HG03565 (cell line): ENCODE measurements at regions not wholly inside any gene's neighbourhood (a gene's known extent, or its start where the extent isn't known, plus 50 kb on each side); places are given as distances from the start of the nearest gene placed in this dataset.
"Not testable (repeated sequence)": the region's sequence is repeated elsewhere in the genome, so short reads cannot be mapped to it uniquely, and the experiment has no call there.

ENCODE experiments used
- ATAC-seq: cut with Tn5 transposase; IDR thresholded peaks from one replicate; pipeline ENCODE4 v1.9.1; 2021; ENCODE audit warnings: mild to moderate bottlenecking, moderate library complexity; ENCODE audit not compliant: unreplicated experiment

- peak; percentile 60 for ATAC-seq
Measured at GRCh38 chr10:21368022-21368582, 157.4 kb downstream of the SKIDA1 start.

GRCh38 chr10:21366108-21366507, 159.4 kb downstream of the SKIDA1 start:
- not testable (repeated sequence) for ATAC-seq

- ATAC-seq = no peak
Measured at GRCh38 chr10:21364196-21365114, 161.0 kb downstream of the SKIDA1 start.

- ATAC-seq = no peak
Measured at GRCh38 chr10:21363731-21364104, 161.8 kb downstream of the SKIDA1 start.

GRCh38 chr10:21363092-21363730, 162.3 kb downstream of the SKIDA1 start:
- no peak for ATAC-seq

GRCh38 chr10:21359202-21359601, 166.3 kb downstream of the SKIDA1 start:
- ATAC-seq = no peak

GRCh38 chr10:21355591-21356011, 169.9 kb downstream of the SKIDA1 start:
- no peak for ATAC-seq

GRCh38 chr10:21352886-21353285, 172.6 kb downstream of the SKIDA1 start:
- no peak for ATAC-seq

- not testable (repeated sequence) for ATAC-seq
Measured at GRCh38 chr10:21351594-21351993, 173.9 kb downstream of the SKIDA1 start.

GRCh38 chr10:21349912-21350286, 175.6 kb downstream of the SKIDA1 start:
- no peak for ATAC-seq

- no peak for ATAC-seq
Measured at GRCh38 chr10:21347785-21348170, 177.7 kb downstream of the SKIDA1 start.

- no peak for ATAC-seq
Measured at GRCh38 chr10:21347043-21347784, 178.3 kb downstream of the SKIDA1 start.

GRCh38 chr10:21343087-21343486, 182.4 kb downstream of the SKIDA1 start:
- no peak for ATAC-seq

- ATAC-seq = not testable (repeated sequence)
Measured at GRCh38 chr10:21342499-21342898, 183.0 kb downstream of the SKIDA1 start.

GRCh38 chr10:21340331-21340730, 185.2 kb downstream of the SKIDA1 start:
- ATAC-seq = no peak

- no peak for ATAC-seq
Measured at GRCh38 chr10:21337171-21337792, 188.2 kb downstream of the SKIDA1 start.

GRCh38 chr10:21336476-21337170, 188.9 kb downstream of the SKIDA1 start:
- ATAC-seq = no peak

- ATAC-seq = no peak
Measured at GRCh38 chr10:21334891-21335696, 190.4 kb downstream of the SKIDA1 start.

GRCh38 chr10:21330628-21331020, 194.9 kb downstream of the SKIDA1 start:
- no peak for ATAC-seq
